HG02623 (cell line): ENCODE measurements at regions not wholly inside any gene's neighbourhood (a gene's known extent, or its start where the extent isn't known, plus 50 kb on each side); places are given as distances from the start of the nearest gene placed in this dataset.

ENCODE experiments used
- ATAC-seq: cut with Tn5 transposase; IDR thresholded peaks from one replicate; pipeline ENCODE4 v1.9.1; 2021; ENCODE audit warnings: moderate library complexity; ENCODE audit not compliant: unreplicated experiment

GRCh38 chr13:77425705-77426104 is 98.8 kb upstream of the MYCBP2 start:
- no peak for ATAC-seq

- ATAC-seq, result no peak
Observed at GRCh38 chr13:77423296-77423695, 96.4 kb upstream of the MYCBP2 start.

- no peak for ATAC-seq
Observed at GRCh38 chr13:77422724-77423123, 95.8 kb upstream of the MYCBP2 start.

- no peak for ATAC-seq
Observed at GRCh38 chr13:77417897-77418296, 91.0 kb upstream of the MYCBP2 start.

DNA sequence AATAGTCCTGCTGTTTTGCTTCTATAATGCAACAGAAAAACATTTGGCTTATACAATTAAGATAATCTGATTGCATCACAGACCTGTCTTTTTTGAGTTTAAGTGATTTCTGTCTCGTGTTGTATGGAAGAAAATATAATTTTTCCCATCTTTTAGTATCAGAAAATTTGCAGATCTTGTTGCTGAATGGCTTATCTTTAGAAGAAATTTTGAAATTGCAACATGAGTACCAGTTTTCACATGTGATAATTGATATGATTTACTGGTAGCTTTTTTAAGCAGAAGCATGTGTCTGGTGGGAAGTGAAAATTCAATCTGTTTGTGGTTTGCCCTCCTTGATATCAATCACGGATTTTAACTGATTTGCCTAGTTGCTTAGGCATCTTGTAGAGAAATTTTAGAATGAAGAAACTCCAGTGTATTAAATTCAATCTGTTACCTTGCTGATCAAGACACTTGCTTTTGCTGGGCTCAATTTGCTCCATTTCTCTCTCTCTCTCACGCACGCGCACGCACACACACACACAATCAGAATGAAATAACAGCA is 89.8 kb upstream of the MYCBP2 start:
- ATAC-seq, result no peak

GRCh38 chr13:77415253-77416071 is 88.6 kb upstream of the MYCBP2 start:
- ATAC-seq, result peak; percentile 81

GRCh38 chr13:77412860-77413259 is 86.0 kb upstream of the MYCBP2 start:
- no peak for ATAC-seq

DNA sequence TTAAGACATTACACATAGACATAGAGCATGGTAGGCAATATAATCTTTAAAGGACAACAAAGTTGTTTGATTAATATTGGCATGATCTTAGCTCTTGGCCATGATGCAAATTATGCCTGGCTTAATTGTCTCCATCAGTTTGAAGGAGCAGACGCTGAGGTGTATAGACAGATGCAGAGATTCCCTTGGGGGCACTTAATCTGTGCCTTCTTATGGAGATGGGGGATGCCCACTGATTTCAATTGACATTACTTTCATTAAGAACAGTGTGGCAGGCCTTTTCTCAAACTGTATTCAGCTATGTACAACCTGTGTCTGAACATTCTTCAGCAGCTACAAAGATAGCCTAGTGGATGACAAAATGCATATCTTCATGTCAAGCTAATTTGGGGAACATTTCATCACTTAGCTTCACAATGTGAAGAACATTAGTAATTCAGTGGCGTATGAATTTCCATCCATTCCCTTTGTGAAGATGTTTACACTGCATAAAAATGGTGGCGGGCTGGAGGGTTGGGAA is 85.3 kb upstream of the MYCBP2 start:
- no peak for ATAC-seq

GRCh38 chr13:77409412-77409811 is 82.5 kb upstream of the MYCBP2 start:
- no peak for ATAC-seq

DNA sequence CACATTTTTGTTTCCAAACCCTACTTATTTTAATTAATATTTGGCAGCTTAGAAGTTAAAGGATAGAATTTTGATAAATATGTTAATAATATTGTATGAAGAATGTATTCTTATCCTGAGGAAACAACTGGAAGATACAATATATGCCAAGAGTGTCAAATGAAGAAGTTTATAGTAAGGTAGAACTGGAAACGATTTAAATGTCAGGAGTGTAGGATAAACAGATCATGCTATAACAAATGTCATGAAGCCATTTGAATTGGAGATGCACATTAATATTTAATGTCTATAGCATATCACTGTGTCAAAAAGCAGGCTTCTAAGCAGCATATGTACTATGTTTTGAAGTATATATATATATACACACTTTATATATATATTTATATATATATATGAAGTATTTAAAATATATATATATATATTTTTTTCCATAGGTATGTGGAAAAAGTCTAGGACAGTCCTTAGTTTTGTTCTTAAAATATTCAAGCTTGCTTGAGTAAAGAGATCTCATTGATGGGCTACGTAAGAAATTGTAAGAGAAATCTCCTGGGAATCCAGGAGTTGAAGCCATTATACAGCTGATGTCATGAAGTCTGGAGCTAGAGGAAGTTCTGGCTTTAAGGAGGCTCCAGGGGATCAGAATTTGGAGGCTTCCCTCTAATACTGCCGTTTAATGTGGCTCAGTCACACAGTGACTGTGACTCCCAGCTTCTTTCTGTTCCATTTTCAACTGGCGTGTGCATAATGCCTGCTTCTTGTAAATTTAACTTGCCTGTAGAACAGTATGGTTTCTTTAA is 79.9 kb upstream of the MYCBP2 start:
- ATAC-seq, result no peak

- ATAC-seq, result no peak
Observed at GRCh38 chr13:77398825-77399620, 72.1 kb upstream of the MYCBP2 start.

DNA sequence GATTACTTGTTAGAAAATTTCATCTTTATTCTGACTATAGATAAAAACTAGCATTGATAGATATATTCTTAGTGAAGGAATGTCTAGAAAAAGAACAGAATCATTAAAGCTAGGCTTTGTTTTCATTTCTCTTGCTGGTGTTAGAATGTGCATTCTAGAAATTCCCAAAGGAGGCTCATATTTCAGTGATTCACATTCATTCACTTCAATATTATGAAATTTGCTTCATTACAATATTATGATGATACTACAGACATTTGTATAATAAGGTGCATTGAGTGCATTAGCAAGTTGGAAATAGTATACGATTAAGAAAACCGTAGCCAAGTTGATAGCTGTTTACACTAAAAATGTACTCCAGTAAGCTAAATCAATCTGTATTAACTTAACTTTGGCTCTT is 70.7 kb upstream of the MYCBP2 start:
- ATAC-seq, result no peak

- ATAC-seq, result no peak
Observed at GRCh38 chr13:77391475-77391874, 64.6 kb upstream of the MYCBP2 start.

DNA sequence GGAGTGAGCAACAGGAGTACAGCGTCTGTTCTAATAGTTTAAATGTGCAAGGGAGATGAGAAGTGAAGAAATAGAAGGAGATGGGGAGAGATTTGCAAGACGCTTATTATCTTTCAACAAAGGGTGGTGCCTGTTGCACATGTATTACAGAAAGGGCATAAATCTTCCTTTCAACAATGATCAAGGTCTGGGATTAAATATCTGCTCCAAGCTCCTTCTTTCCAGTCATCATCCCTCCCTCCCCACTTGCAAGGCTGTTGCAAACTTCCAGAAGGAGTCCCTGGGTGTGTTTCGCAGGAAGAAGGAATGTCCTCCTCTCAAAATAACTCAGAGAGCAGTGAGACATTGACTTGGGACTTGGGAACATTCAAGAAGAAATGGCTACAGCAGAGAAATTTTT is 63.5 kb upstream of the MYCBP2 start:
- ATAC-seq, result no peak

GRCh38 chr13:77389625-77390000 is 62.7 kb upstream of the MYCBP2 start:
- peak; percentile 57 for ATAC-seq

DNA sequence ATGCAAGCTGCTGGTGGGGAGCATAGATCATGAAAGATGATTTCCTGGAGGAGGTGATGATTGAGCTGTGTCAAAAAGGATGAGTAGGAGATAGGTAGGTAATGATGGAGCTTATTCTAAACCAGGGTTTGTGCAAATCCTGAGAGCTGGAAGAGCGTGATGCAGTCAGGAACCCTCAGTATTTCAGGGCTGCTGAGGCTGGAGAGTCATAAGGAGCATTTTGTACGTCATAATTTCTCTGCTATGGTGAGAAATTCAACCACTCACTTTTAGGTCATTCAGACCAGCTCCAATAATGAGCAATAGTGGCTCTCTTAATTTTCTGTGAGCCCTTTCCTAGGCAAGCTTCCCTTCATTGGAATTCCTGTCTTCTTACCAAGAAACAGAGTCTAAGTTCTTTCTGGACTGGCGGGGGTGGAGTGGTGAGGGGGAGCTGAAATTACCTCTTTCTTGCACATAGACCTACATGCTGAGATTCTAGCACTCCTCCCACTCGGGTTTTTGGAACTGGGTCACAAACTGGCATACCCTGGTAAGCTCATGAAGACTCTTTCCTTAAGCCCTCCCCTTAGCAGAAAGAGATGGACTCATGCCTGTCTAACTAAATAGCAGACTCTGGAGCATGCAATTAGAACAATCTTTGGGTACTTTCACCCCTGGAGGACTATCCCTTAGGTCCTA is 62.2 kb upstream of the MYCBP2 start:
- no peak for ATAC-seq

GRCh38 chr13:77387607-77388200 is 60.8 kb upstream of the MYCBP2 start:
- ATAC-seq, result no peak

DNA sequence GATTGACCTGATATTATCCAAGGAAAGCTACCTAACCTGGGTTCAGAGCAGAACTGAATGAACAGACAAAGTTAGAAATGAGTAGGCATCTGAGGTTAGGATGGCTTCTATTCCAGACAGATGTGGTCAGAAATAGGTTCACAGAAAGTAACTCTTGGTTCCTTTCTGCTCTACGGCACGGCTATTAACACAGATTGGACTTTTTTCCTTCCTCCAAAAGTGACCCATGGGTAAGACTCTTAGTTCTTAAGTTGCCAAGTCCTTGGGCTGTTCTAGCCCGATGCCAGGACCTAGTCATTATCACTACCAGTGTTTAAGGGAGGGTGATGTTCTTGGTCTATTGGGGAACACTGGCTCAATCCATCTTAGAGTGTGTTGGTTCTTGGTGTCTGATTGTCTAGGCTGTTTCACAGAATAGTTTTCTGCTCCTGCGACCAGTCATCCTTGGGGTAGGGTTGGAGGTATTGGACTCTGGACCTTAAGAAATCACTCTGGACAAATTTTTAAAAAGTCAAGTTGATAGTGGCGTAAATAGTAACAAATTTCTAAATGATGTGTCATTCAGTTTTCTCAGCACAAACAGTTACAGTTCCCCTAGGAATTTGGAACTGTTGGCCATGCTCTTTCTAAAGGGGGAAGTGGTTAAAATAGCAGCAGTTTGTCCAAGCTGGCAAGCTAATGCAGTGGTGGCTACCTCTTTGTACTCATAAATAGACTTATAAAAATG is 60.1 kb upstream of the MYCBP2 start:
- peak; percentile 75 for ATAC-seq

- no peak for ATAC-seq
Observed at GRCh38 chr13:77386046-77386445, 59.2 kb upstream of the MYCBP2 start.
